PFSK-1 (cell line): ENCODE measurements at regions not wholly inside any gene's neighbourhood (a gene's known extent, or its start where the extent isn't known, plus 50 kb on each side); places are given as distances from the start of the nearest gene placed in this dataset.

ENCODE experiments used
- FOXP2 ChIP-seq: optimal IDR thresholded peaks from 2 replicates; pipeline ENCODE3; 2011; ENCODE audit warnings: borderline replicate concordance, control low read depth, inconsistent platforms; ENCODE audit not compliant: insufficient read depth; ENCODE audit errors: extremely low read length, extremely low read depth
- POLR2AphosphoS5 ChIP-seq: IDR thresholded peaks from 2 replicates; pipeline ENCODE4 v1.6.1; 2012; ENCODE audit warnings: low read depth, mild to moderate bottlenecking, control low read depth, low read length, moderate library complexity
- REST ChIP-seq, 2 experiments: IDR thresholded peaks; 2 replicates each; pipeline versions ENCODE4 v1.6.1 to v1.8.0; 2011 to 2012; ENCODE audit warnings: low read depth in 2 of 2, low read length in 2 of 2, control low read depth in 1 of 2, inconsistent platforms in 1 of 2, mild to moderate bottlenecking in 1 of 2, moderate library complexity in 1 of 2; ENCODE audit not compliant: insufficient read depth in 1 of 2
- SIN3A ChIP-seq: IDR thresholded peaks from 2 replicates; pipeline ENCODE4 v1.6.1; 2012; ENCODE audit warnings: mild to moderate bottlenecking, low read length, moderate library complexity, borderline replicate concordance; ENCODE audit not compliant: insufficient read depth
- TAF1 ChIP-seq: IDR thresholded peaks from 2 replicates; pipeline ENCODE4 v1.6.1; 2012; ENCODE audit warnings: low read length, control low read depth, borderline replicate concordance; ENCODE audit not compliant: insufficient read depth

- no peak for TF ChIP-seq POLR2AphosphoS5
- TF ChIP-seq TAF1 = no peak
- TF ChIP-seq SIN3A = no peak
- no peak for TF ChIP-seq FOXP2
- TF ChIP-seq REST (IDR thresholded peaks at IDR 0.05; ENCODE audit: insufficient read depth in 1 of 2, low read depth in 2 of 2, low read length in 2 of 2) = no peak
These were observed 254.4 kb downstream of the PPARGC1A start for GRCh38 chr4:23635468-23635867.
